ENCODE measurements at regions not wholly inside any gene's neighbourhood (a gene's known extent, or its start where the extent isn't known, plus 50 kb on each side); places are given as distances from the start of the nearest gene placed in this dataset.

DNA sequence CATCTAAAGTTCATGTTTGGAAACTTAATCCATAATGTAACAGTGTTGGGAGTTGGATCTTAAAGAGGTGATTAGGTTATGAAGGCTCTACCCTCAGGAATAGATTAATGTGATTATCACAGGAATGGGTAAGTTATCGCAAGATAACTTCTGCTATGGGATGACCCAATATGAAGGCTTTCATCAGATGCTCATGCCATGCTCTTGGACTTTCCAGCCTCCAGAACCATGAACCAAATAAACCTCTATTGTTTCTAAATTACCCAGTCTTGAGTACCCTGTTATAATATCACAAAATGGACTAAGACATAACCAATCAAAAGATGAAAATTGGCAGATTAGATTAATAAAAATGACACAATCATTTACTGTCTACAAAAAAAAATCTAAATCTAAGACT, 906.9 kb upstream of the SOX9 start:
- H3K4me3 ChIP-seq (ENCODE audit: low read depth, low read length, poor library complexity, severe bottlenecking) = no peak overlapping the region
- no peaks in the 10 kb centered on the region for H3K9me3 ChIP-seq (ENCODE audit: low read depth, low read length, poor library complexity, severe bottlenecking)
- no peaks in the 10 kb centered on the region for H3K4me1 ChIP-seq (ENCODE audit: insufficient read depth, low read length, poor library complexity, severe bottlenecking)
- H3K27ac ChIP-seq (ENCODE audit: low read depth, low read length, poor library complexity, severe bottlenecking) = no peak overlapping the region
- ChIA-PET CTCF (no interaction called here), POLR2A (ENCODE audit: low non-redundant PET) (no interaction called here)
- intact Hi-C loops (cut with micrococcal nuclease; ENCODE audit: unreplicated experiment) = no loop called here
- DNase-seq (ENCODE audit: low spot score) = no peak
- BruUV-seq (replicated peaks) = no TSS peak
- no peak for TF ChIP-seq EZH2 (IDR thresholded peaks at IDR 0.05; ENCODE audit: borderline replicate concordance, low read depth, low read length, poor library complexity, severe bottlenecking)
- TF ChIP-seq, protein P1, sequence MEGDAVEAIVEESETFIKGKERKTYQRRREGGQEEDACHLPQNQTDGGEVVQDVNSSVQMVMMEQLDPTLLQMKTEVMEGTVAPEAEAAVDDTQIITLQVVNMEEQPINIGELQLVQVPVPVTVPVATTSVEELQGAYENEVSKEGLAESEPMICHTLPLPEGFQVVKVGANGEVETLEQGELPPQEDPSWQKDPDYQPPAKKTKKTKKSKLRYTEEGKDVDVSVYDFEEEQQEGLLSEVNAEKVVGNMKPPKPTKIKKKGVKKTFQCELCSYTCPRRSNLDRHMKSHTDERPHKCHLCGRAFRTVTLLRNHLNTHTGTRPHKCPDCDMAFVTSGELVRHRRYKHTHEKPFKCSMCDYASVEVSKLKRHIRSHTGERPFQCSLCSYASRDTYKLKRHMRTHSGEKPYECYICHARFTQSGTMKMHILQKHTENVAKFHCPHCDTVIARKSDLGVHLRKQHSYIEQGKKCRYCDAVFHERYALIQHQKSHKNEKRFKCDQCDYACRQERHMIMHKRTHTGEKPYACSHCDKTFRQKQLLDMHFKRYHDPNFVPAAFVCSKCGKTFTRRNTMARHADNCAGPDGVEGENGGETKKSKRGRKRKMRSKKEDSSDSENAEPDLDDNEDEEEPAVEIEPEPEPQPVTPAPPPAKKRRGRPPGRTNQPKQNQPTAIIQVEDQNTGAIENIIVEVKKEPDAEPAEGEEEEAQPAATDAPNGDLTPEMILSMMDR (conservative IDR thresholded peaks at IDR 0.05; ENCODE audit: low read depth, low read length) = no peak
- H3K36me3 ChIP-seq (ENCODE audit: insufficient read depth, low read length, poor library complexity, severe bottlenecking) = no peaks in the 10 kb centered on the region
- no peaks in the 10 kb centered on the region for H3K27me3 ChIP-seq (replicated peaks; ENCODE audit: insufficient read depth, low read depth, low read length, poor library complexity)

DNA sequence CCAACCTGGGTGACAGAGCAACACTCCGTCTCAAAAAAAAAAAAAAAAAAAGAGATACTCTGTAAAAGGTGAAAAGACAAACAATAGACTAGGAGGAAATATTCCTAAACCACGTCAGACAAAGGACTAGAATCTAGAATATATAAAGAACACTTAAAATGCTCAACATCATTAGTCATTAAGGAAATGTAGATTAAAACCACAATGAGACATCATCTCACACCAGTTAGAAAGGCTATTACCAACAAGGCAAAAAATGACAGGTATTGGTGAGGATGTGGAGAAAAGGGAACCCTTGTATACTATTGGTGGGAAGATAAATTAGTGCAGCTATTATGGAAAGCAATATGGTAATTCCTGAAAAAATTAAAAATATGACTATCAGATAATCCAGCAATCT, 903.1 kb upstream of the SOX9 start:
- intact Hi-C loops (cut with micrococcal nuclease; ENCODE audit: unreplicated experiment) = no loop called here

DNA sequence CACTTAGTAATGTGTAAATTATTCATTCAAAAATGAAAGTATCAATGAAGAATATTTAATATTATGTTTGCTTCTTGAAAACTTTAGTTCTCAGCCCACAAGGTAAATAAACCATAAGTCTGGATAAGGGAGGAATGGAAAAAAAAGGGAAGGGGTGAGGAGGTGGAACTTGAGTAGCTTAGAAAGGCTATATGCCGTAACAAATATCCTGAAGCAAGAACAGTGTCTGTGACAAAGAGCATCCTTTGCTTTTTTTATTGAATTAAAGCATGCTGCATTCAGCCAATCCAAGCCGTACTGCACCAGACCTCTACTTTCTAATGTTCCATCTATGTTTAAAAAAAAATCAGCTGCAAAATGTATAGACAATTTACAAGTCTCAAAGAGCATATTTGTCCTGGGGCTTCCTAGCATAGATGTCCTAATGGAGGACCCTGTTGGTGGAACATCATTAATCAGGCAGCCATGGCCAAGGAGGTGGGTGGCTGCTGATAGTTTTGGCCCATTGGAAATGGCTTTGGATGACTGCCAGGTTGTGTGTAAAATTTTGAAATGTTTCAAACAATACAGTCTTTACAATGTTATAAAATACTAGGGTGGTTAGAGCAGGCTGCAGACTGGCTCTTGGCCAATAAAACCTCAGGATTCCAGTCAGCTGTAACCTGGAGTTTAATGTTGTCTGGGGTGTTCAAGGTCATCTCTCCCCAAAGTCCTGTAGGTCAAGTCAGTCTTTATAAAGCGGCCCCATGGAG, 895.8 kb upstream of the SOX9 start:
- Histone ChIP-seq H3K27ac (ENCODE audit: low read depth, low read length, poor library complexity, severe bottlenecking) (no peak overlapping the region), H3K4me3 (ENCODE audit: low read depth, low read length, poor library complexity, severe bottlenecking) (no peak overlapping the region), H3K36me3 (ENCODE audit: insufficient read depth, low read length, poor library complexity, severe bottlenecking) (no peaks in the 10 kb centered on the region), H3K27me3 (replicated peaks; ENCODE audit: insufficient read depth, low read depth, low read length, poor library complexity) (no peaks in the 10 kb centered on the region), H3K9me3 (ENCODE audit: low read depth, low read length, poor library complexity, severe bottlenecking) (no peaks in the 10 kb centered on the region), H3K4me1 (ENCODE audit: insufficient read depth, low read length, poor library complexity, severe bottlenecking) (no peaks in the 10 kb centered on the region)
- ChIA-PET POLR2A (ENCODE audit: low non-redundant PET) (no interaction called here), CTCF (no interaction called here)
- no TSS peak for BruUV-seq (replicated peaks)
- no peak for DNase-seq (ENCODE audit: low spot score)
- intact Hi-C loops (cut with micrococcal nuclease; ENCODE audit: unreplicated experiment) = no loop called here
- no peak for TF ChIP-seq EZH2 (IDR thresholded peaks at IDR 0.05; ENCODE audit: borderline replicate concordance, low read depth, low read length, poor library complexity, severe bottlenecking)
- TF ChIP-seq, protein P1 (conservative IDR thresholded peaks at IDR 0.05; ENCODE audit: low read depth, low read length) = no peak

More for the DNA sequence above, 903.1 kb upstream of the SOX9 start:
- Histone ChIP-seq H3K9me3 (ENCODE audit: low read depth, low read length, poor library complexity, severe bottlenecking) (no peaks in the 10 kb centered on the region), H3K36me3 (ENCODE audit: insufficient read depth, low read length, poor library complexity, severe bottlenecking) (no peaks in the 10 kb centered on the region), H3K4me3 (ENCODE audit: low read depth, low read length, poor library complexity, severe bottlenecking) (no peak overlapping the region), H3K27me3 (replicated peaks; ENCODE audit: insufficient read depth, low read depth, low read length, poor library complexity) (no peaks in the 10 kb centered on the region), H3K27ac (ENCODE audit: low read depth, low read length, poor library complexity, severe bottlenecking) (no peak overlapping the region), H3K4me1 (ENCODE audit: insufficient read depth, low read length, poor library complexity, severe bottlenecking) (no peaks in the 10 kb centered on the region)
- ChIA-PET POLR2A (ENCODE audit: low non-redundant PET) (no interaction called here), CTCF (no interaction called here)
- no TSS peak for BruUV-seq (replicated peaks)
- TF ChIP-seq EZH2 (IDR thresholded peaks at IDR 0.05; ENCODE audit: borderline replicate concordance, low read depth, low read length, poor library complexity, severe bottlenecking) = no peak
- TF ChIP-seq, protein P1 (conservative IDR thresholded peaks at IDR 0.05; ENCODE audit: low read depth, low read length) = no peak
- DNase-seq (ENCODE audit: low spot score) = no peak
